Breast epithelium (tissue), 4 donors: ENCODE measurements at regions not wholly inside any gene's neighbourhood (a gene's known extent, or its start where the extent isn't known, plus 50 kb on each side); places are given as distances from the start of the nearest gene placed in this dataset.

Source experiments
- DNase-seq, 2 donors: peaks; one replicate each; pipeline ENCODE4 v3.0.0-alpha.2; 2019; ENCODE audit warnings: low spot score in 2 of 2
- H3K27ac ChIP-seq, 2 donors: fragments of 200-600 bp; sonication (generic) in 1 of 2; one replicate each; pipeline ENCODE4 v1.5.1; 2016 to 2019; ENCODE audit warnings: mild to moderate bottlenecking in 1 of 2
- H3K27me3 ChIP-seq, 2 donors: fragments of 200-600 bp; sonication (generic) in 1 of 2; one replicate each; pipeline versions ENCODE4 v1.5.1 to v1.6.0; 2017 to 2019; ENCODE audit warnings: control low read depth in 1 of 2, mild to moderate bottlenecking in 1 of 2
- H3K36me3 ChIP-seq: fragments of 200-600 bp; one replicate; pipeline ENCODE4 v1.5.1; 2019
- H3K4me1 ChIP-seq, 2 donors: fragments of 200-600 bp; sonication (generic); one replicate each; pipeline ENCODE4 v1.5.1; 2016 to 2019; ENCODE audit warnings: control low read depth in 1 of 2
- H3K4me3 ChIP-seq, 3 donors: fragments of 200-600 bp; sonication (generic); 1 replicate in 2 of 3; 2 replicates in 1 of 3; pipeline ENCODE4 v1.5.1; 2016 to 2019; ENCODE audit warnings: mild to moderate bottlenecking in 3 of 3, moderate library complexity in 2 of 3
- H3K9me3 ChIP-seq, 2 donors: fragments of 200-600 bp; sonication (generic) in 1 of 2; one replicate each; pipeline ENCODE4 v1.5.1; 2016 to 2019; ENCODE audit warnings: control low read depth in 1 of 2
- CTCF ChIP-seq, 3 donors: fragments of 450-650 bp; IDR thresholded peaks; one replicate each; pipeline ENCODE4 v1.5.1; 2016 to 2017; ENCODE audit warnings: antibody characterized with exemption in 3 of 3, mild to moderate bottlenecking in 3 of 3, moderate library complexity in 3 of 3
- POLR2A ChIP-seq: fragments of 450-650 bp; IDR thresholded peaks from one replicate; pipeline ENCODE4 v1.6.1; 2016; ENCODE audit warnings: antibody characterized with exemption, mild to moderate bottlenecking, moderate library complexity
- POLR2AphosphoS5 ChIP-seq, 3 donors: sonication (generic); formaldehyde crosslinking; IDR thresholded peaks; one replicate each; pipeline ENCODE4 v1.6.1; 2017; ENCODE audit warnings: antibody characterized with exemption in 3 of 3
- intact Hi-C: fragments of 100-400 bp; cut with DNase I; formaldehyde crosslinking; loops from one replicate; pipeline ENCODE4 v1.15.1; 2023; ENCODE audit warnings: low total_unique reads

DNA sequence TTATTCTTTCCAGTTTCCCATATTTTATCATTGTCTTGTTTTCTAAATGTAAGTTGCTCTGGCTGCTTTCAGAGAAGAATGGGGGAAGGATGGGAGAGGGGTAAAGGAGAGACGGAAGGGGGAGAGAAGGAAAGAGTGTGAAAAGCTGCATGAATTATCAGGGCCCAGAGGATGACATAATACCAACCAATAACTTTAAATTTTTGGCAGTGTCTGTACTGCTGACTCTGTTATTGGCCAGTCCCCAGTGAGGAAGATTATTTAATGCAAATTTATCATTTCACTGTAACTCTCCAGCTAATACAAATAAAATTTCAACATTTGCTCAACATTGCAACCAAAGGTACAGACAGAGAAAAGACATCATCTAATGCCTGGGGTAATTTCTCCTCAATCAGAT, 551.7 kb upstream of the CFAP20DC start:
- Histone ChIP-seq H3K9me3 (no peaks in the 10 kb centered on the region), H3K36me3 (no peaks in the 10 kb centered on the region), H3K27ac (no peak overlapping the region), H3K4me3 (no peak overlapping the region), H3K4me1 (no peaks in the 10 kb centered on the region), H3K27me3 (no peaks in the 10 kb centered on the region)
- intact Hi-C loops = no loop called here
- TF ChIP-seq CTCF (IDR thresholded peaks at IDR 0.05) (no peak), POLR2A (no peak)
- no peak for DNase-seq

- Histone ChIP-seq H3K27me3 (no peaks in the 10 kb centered on the region), H3K36me3 (no peaks in the 10 kb centered on the region), H3K4me1 (no peaks in the 10 kb centered on the region), H3K27ac (no peak overlapping the region), H3K4me3 (no peak overlapping the region), H3K9me3 (no peaks in the 10 kb centered on the region)
- intact Hi-C loops = no loop called here
- TF ChIP-seq CTCF (IDR thresholded peaks at IDR 0.05) (no peak), POLR2A (no peak), POLR2AphosphoS5 (IDR thresholded peaks at IDR 0.05) (no peak)
- DNase-seq = no peak
Observed at GRCh38 chr3:59600631-59601030, 550.8 kb upstream of the CFAP20DC start.

- Histone ChIP-seq H3K27me3 (no peaks in the 10 kb centered on the region), H3K4me3 (no peak overlapping the region), H3K27ac (no peak overlapping the region), H3K9me3 (no peaks in the 10 kb centered on the region), H3K36me3 (no peaks in the 10 kb centered on the region), H3K4me1 (no peaks in the 10 kb centered on the region)
- DNase-seq = no peak
- intact Hi-C loops = loop anchor here (5.0 kb wide), 1 partner anchor 1476 kb away; no protein-coding TSS in a partner anchor
- no peak for TF ChIP-seq POLR2A
- TF ChIP-seq POLR2AphosphoS5 (IDR thresholded peaks at IDR 0.05) = no peak
- TF ChIP-seq CTCF (IDR thresholded peaks at IDR 0.05) = no peak
Observed at GRCh38 chr3:59596741-59597140, 546.9 kb upstream of the CFAP20DC start.

GRCh38 chr3:59595830-59596229, 546.0 kb upstream of the CFAP20DC start:
- no peaks in the 10 kb centered on the region for H3K27me3 ChIP-seq
- DNase-seq = no peak
- H3K9me3 ChIP-seq = no peaks in the 10 kb centered on the region
- no peak overlapping the region for H3K4me3 ChIP-seq
- H3K4me1 ChIP-seq = no peaks in the 10 kb centered on the region
- no peaks in the 10 kb centered on the region for H3K36me3 ChIP-seq
- TF ChIP-seq POLR2AphosphoS5 (IDR thresholded peaks at IDR 0.05) (no peak), CTCF (IDR thresholded peaks at IDR 0.05) (no peak), POLR2A (no peak)
- intact Hi-C loops = loop anchor here (5.0 kb wide), 1 partner anchor 1476 kb away; no protein-coding TSS in a partner anchor
- H3K27ac ChIP-seq = no peak overlapping the region

DNA sequence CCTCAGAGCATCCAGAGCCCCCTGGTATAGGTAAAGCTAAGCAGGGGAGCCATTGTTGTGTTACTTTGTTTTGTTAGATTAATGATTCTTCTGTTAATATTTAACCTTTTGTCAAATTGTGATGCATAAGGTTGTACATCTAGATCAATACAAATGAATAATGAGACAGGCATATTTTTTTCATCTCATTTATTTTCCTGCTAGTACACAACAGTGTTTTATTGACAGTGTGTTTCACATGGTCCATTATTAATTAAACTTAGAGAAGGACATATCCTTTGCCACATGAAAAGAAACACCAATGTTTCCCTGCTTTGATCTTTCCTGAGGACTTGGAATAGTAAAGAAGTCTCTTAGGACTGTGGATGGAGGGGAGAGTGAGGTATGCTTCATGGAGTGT, 543.6 kb upstream of the CFAP20DC start:
- DNase-seq = no peak
- no peaks in the 10 kb centered on the region for H3K4me1 ChIP-seq
- H3K4me3 ChIP-seq = no peak overlapping the region
- TF ChIP-seq CTCF (IDR thresholded peaks at IDR 0.05) = no peak
- TF ChIP-seq POLR2A = no peak
- TF ChIP-seq POLR2AphosphoS5 (IDR thresholded peaks at IDR 0.05) = no peak
- no peaks in the 10 kb centered on the region for H3K27me3 ChIP-seq
- no peaks in the 10 kb centered on the region for H3K36me3 ChIP-seq
- H3K27ac ChIP-seq = no peak overlapping the region
- intact Hi-C loops = no loop called here
- no peaks in the 10 kb centered on the region for H3K9me3 ChIP-seq
